ENCODE measurements at regions not wholly inside any gene's neighbourhood (a gene's known extent, or its start where the extent isn't known, plus 50 kb on each side); places are given as distances from the start of the nearest gene placed in this dataset.
A peak's percentile ranks its signal among the peaks of the same experiment; 100 is the strongest.

DNA sequence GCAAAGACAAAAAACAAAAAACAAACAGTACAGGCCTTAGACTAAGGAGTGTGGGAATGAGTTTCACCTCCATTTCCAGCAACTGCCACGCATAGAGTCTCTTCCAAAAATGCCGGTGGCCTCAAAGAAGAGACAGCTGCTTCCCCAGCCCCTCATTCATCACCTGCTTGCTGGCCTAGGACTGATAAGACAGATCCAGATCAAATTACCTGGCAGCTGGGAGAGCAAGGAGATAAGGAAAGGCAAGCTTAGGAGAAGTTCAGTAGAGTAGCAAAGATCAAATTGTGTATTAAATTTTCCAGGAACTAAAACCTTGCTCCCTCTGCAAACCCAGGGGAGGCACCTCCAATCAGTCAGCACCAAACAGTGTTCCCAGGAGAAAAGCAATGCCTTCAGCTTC is 325.8 kb upstream of the CTNNB1 start:
- Histone ChIP-seq H3K9me3 (ENCODE audit: insufficient read depth in 2 of 2, low read depth in 1 of 2, low read length in 1 of 2) (no peaks in the 10 kb centered on the region), H2BK15ac (ENCODE audit: low read length) (0 out of 2 replicates have a peak overlapping the region, but pooled peaks have one; percentile 19), H2BK12ac (ENCODE audit: low read depth, low read length) (no peak overlapping the region), H3K4me1 (replicated peaks in 1 of 4; ENCODE audit: control insufficient read depth in 3 of 4, insufficient read depth in 4 of 4, low read length in 3 of 4) (no peaks in the 10 kb centered on the region), H2AFZ (ENCODE audit: low read length) (0 out of 2 replicates have a peak overlapping the region, but pooled peaks have one; percentile 2), H4K8ac (ENCODE audit: extremely low read depth, insufficient read depth, low read length) (no peak overlapping the region), H3K18ac (ENCODE audit: extremely low read depth, low read length) (no peak overlapping the region), H3K4me2 (ENCODE audit: insufficient read depth in 1 of 2, low read depth in 2 of 2, low read length in 2 of 2) (no peak overlapping the region), H3K4me3 (ENCODE audit: extremely low read depth in 1 of 4, insufficient read depth in 2 of 4, low read depth in 3 of 4, low read length in 4 of 4) (no peak overlapping the region), H3K36me3 (ENCODE audit: control insufficient read depth in 2 of 4, insufficient read depth in 4 of 4, low read length in 3 of 4) (no peaks in the 10 kb centered on the region), H2AK5ac (ENCODE audit: low read depth, low read length) (no peak overlapping the region), H2BK20ac (ENCODE audit: low read length) (no peak overlapping the region), H2BK5ac (ENCODE audit: low read depth, low read length) (no peak overlapping the region), H3K14ac (ENCODE audit: insufficient read length) (no peak overlapping the region), H4K91ac (replicated peaks; ENCODE audit: insufficient read length, low read length) (no peak overlapping the region), H4K5ac (ENCODE audit: insufficient read length, low read depth, low read length) (no peak overlapping the region), H3K79me2 (ENCODE audit: control insufficient read depth in 1 of 2, insufficient read depth in 2 of 2, low read length in 2 of 2) (no peaks in the 10 kb centered on the region), H3K27ac (ENCODE audit: low read depth, low read length) (no peak overlapping the region), H3K4ac (replicated peaks; ENCODE audit: insufficient read length, low read depth, low read length) (no peak overlapping the region), H3K56ac (replicated peaks; ENCODE audit: insufficient read length, low read depth, low read length) (no peak overlapping the region), H2BK120ac (replicated peaks; ENCODE audit: low read depth, low read length) (no peak overlapping the region), H3K9ac (replicated peaks in 1 of 4; ENCODE audit: extremely low read depth in 1 of 4, low read depth in 3 of 4, low read length in 3 of 4) (no peak overlapping the region), H3K27me3 (replicated peaks in 1 of 4; ENCODE audit: control insufficient read depth in 3 of 4, extremely low read depth in 1 of 4, insufficient read depth in 3 of 4, low read length in 3 of 4) (no peaks in the 10 kb centered on the region), H3K23me2 (ENCODE audit: low read depth, low read length) (no peaks in the 10 kb centered on the region), H3K79me1 (ENCODE audit: low read depth, low read length) (no peaks in the 10 kb centered on the region), H4K20me1 (replicated peaks in 1 of 2; ENCODE audit: control insufficient read depth in 1 of 2, insufficient read depth in 2 of 2, low read length in 2 of 2) (no peaks in the 10 kb centered on the region), H3K23ac (ENCODE audit: insufficient read length) (no peak overlapping the region)
- CTCF ChIA-PET (ENCODE audit: partially characterized antibody): interaction anchor here (0.6 kb wide), 1 partner anchor 1311 kb away, joined by 4 read pairs; no protein-coding TSS in a partner anchor
- FAIRE-seq: no peak
- no peak for TF ChIP-seq MAFK (IDR thresholded peaks at IDR 0.05; ENCODE audit: low read depth, low read length)
- POLR2A ChIA-PET (ENCODE audit: partially characterized antibody): no interaction called here
- no peak for DNase-seq (ENCODE audit: low read depth in 1 of 2, low spot score in 2 of 2)
- WGBS, 2 experiments (ENCODE audit: extremely low coverage in 1 of 2, insufficient coverage in 1 of 2, insufficient read length in 1 of 2, insufficient replicate concordance in 2 of 2, low coverage in 1 of 2, low lambda C conversion rate in 2 of 2, missing lambda C conversion rate in 1 of 2): 96% methylated on average over 2 of the region's 2 CpGs; no CpG with 5 or more reads in 1 of the 2 experiments
